A673 (cell line): ENCODE measurements at regions not wholly inside any gene's neighbourhood (a gene's known extent, or its start where the extent isn't known, plus 50 kb on each side); places are given as distances from the start of the nearest gene placed in this dataset.

Source experiments
- BruUV-seq: library from RNA; stranded (reverse); fragments of 400-500 nt; replicated peaks from 2 replicates; lab custom pipeline; 2021; lab: Mats Ljungman, UMichigan
- CTCF ChIA-PET: fragments of 300-600 bp; sonication (Branson Sonifier 250); formaldehyde crosslinking; loops from one replicate; lab custom pipeline; 2022; ENCODE audit warnings: antibody characterized with exemption; lab: Charles Lee
- POLR2A ChIA-PET: fragments of 300-600 bp; sonication (Branson Sonifier 250); formaldehyde crosslinking; loops from one replicate; lab custom pipeline; 2022; ENCODE audit warnings: antibody characterized with exemption; ENCODE audit not compliant: low non-redundant PET; lab: Charles Lee
- DNase-seq: peaks from one replicate; pipeline ENCODE4 v3.0.0-alpha.2; 2015; ENCODE audit warnings: low spot score
- H3K27ac ChIP-seq: fragments of 200-600 bp; sonication (generic); 2 replicates; pipeline ENCODE4 v1.5.1; 2016; ENCODE audit warnings: mixed run types, low read depth, mild to moderate bottlenecking, mixed read lengths, antibody characterized with exemption, low read length; ENCODE audit not compliant: poor library complexity, severe bottlenecking
- H3K27me3 ChIP-seq: fragments of 200-600 bp; sonication (generic); replicated peaks from 2 replicates; pipeline ENCODE4 v1.6.1; 2017; ENCODE audit warnings: mixed run types, low read depth, mild to moderate bottlenecking, mixed read lengths, antibody characterized with exemption, low read length; ENCODE audit not compliant: insufficient read depth, poor library complexity
- H3K36me3 ChIP-seq: fragments of 200-600 bp; sonication (generic); 2 replicates; pipeline ENCODE4 v1.6.1; 2016; ENCODE audit warnings: mixed run types, mild to moderate bottlenecking, mixed read lengths, antibody characterized with exemption, low read length; ENCODE audit not compliant: insufficient read depth, poor library complexity, severe bottlenecking
- H3K4me1 ChIP-seq: fragments of 200-600 bp; sonication (generic); 2 replicates; pipeline ENCODE4 v1.6.1; 2017; ENCODE audit warnings: mixed run types, mild to moderate bottlenecking, mixed read lengths, antibody characterized with exemption, low read length; ENCODE audit not compliant: insufficient read depth, poor library complexity, severe bottlenecking
- H3K4me3 ChIP-seq: fragments of 200-600 bp; sonication (generic); 2 replicates; pipeline ENCODE4 v1.5.1; 2016; ENCODE audit warnings: low read depth, mixed run types, mild to moderate bottlenecking, mixed read lengths, low read length; ENCODE audit not compliant: poor library complexity, severe bottlenecking
- H3K9me3 ChIP-seq: fragments of 200-600 bp; sonication (generic); 2 replicates; pipeline ENCODE4 v1.6.1; 2016; ENCODE audit warnings: mixed run types, low read depth, mild to moderate bottlenecking, mixed read lengths, antibody characterized with exemption, low read length; ENCODE audit not compliant: poor library complexity, severe bottlenecking
- EZH2 ChIP-seq: fragments of 200-600 bp; sonication (generic); IDR thresholded peaks from 2 replicates; pipeline ENCODE4 v1.6.1; 2017; ENCODE audit warnings: borderline replicate concordance, low read depth, mild to moderate bottlenecking, mixed read lengths, antibody characterized with exemption, low read length; ENCODE audit not compliant: poor library complexity, severe bottlenecking
- intact Hi-C: fragments of 100-400 bp; cut with micrococcal nuclease; formaldehyde crosslinking; loops from one replicate; pipeline ENCODE4 v1.10.0; 2022; ENCODE audit not compliant: unreplicated experiment
- TF ChIP-seq, protein P1 (sequence below): fragments of 300-800, 200-600 bp; sonication (generic); conservative IDR thresholded peaks from 2 replicates; pipeline ENCODE4 v1.5.1; 2017; ENCODE audit warnings: low read depth, mild to moderate bottlenecking, antibody characterized with exemption, low read length, moderate library complexity, mixed read lengths

DNA sequence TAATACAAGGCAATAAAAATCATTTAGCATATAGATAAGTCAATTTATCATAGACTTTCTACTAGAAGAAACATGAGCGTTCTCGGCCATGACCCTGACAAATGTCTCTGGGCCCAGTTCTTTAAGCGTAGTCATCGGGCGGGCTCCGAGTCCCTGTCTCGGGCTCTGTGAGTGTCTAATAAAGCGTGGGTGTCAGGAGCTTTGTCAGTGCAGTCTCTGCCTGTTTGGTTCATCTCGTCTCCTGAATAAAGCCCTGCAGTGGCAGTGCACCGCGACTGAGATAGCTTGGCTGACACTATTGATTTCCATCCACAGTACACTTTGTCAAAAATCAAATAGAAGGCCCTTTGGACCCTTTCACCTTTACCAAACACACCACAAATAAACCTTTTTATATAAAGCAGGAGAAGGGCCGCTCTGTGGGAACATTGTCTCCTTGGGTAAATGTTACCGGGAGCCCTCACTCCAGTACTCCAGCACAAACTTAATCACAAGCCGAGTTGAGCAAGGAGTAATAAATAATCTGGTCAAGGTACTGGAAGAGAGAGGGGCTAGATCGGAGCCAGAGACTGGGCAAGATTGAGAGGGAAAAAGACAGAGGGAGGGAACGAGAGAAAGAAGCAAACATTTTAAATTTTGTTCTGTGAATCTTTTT is 368.2 kb upstream of the TSHZ3 start:
- CTCF ChIA-PET, result no interaction called here

DNA sequence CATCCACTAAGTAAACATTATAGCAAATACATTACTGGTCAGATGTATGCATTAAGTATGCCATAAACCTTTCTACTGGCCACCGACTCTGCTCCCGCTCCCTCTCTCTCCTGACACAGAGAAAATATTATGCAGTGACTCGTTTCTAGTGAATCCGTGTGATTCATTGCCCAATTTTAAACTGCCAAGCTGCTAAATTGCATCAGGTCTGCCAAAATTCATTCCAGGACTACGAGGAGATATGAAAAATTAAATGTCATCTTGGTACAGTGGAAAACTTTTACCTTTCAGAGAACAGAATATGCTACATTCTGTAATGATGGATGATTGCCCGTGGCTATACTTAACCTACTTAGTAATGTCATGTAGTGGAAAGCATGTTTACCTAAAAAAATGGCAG is 368.8 kb upstream of the TSHZ3 start:
- no peak for TF ChIP-seq EZH2
- TF ChIP-seq, protein P1, sequence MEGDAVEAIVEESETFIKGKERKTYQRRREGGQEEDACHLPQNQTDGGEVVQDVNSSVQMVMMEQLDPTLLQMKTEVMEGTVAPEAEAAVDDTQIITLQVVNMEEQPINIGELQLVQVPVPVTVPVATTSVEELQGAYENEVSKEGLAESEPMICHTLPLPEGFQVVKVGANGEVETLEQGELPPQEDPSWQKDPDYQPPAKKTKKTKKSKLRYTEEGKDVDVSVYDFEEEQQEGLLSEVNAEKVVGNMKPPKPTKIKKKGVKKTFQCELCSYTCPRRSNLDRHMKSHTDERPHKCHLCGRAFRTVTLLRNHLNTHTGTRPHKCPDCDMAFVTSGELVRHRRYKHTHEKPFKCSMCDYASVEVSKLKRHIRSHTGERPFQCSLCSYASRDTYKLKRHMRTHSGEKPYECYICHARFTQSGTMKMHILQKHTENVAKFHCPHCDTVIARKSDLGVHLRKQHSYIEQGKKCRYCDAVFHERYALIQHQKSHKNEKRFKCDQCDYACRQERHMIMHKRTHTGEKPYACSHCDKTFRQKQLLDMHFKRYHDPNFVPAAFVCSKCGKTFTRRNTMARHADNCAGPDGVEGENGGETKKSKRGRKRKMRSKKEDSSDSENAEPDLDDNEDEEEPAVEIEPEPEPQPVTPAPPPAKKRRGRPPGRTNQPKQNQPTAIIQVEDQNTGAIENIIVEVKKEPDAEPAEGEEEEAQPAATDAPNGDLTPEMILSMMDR, result no peak
- no TSS peak for BruUV-seq
- POLR2A ChIA-PET, result no interaction called here
- Histone ChIP-seq H3K4me3 (no peak overlapping the region), H3K4me1 (peaks cover 2% of the 10 kb centered on the region), H3K36me3 (no peaks in the 10 kb centered on the region), H3K9me3 (no peaks in the 10 kb centered on the region), H3K27ac (no peak overlapping the region), H3K27me3 (no peaks in the 10 kb centered on the region)
- CTCF ChIA-PET, result no interaction called here
- no peak for DNase-seq
- intact Hi-C loops, result no loop called here

More for the DNA sequence above, 368.2 kb upstream of the TSHZ3 start:
- Histone ChIP-seq H3K27me3 (no peaks in the 10 kb centered on the region), H3K27ac (no peak overlapping the region), H3K4me1 (peaks cover 2% of the 10 kb centered on the region), H3K9me3 (no peaks in the 10 kb centered on the region), H3K4me3 (no peak overlapping the region), H3K36me3 (no peaks in the 10 kb centered on the region)
- intact Hi-C loops, result no loop called here
- no peak for TF ChIP-seq EZH2
- TF ChIP-seq, protein P1, result no peak
- POLR2A ChIA-PET, result no interaction called here
- no peak for DNase-seq
- BruUV-seq, result no TSS peak

DNA sequence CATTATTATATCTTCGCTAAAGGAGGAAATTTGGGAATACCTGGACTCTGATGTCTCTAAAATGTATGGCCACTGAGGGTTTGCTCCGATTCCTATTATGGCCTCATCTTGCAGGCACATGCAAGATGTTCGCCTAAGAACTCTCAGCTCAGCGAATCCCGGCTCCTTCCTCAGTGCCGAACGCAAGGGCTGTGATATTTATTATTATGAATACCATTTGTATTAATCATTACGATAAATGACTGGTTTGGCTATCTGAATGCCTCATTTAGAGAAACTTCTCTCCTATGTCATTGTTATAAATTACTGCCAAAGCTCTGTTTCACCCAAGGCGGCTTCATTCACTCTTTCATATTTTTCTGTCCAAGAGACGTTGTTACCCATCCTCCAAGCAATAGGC is 369.7 kb upstream of the TSHZ3 start:
- H3K36me3 ChIP-seq, result no peaks in the 10 kb centered on the region
- DNase-seq, result no peak
- POLR2A ChIA-PET, result no interaction called here
- H3K27ac ChIP-seq, result no peak overlapping the region
- CTCF ChIA-PET, result no interaction called here
- intact Hi-C loops, result no loop called here
- BruUV-seq, result no TSS peak
- H3K9me3 ChIP-seq, result no peaks in the 10 kb centered on the region
- TF ChIP-seq, protein P1, result no peak
- TF ChIP-seq EZH2, result no peak
- H3K4me1 ChIP-seq, result peaks cover 2% of the 10 kb centered on the region
- H3K4me3 ChIP-seq, result no peak overlapping the region
- H3K27me3 ChIP-seq, result no peaks in the 10 kb centered on the region
